ENCODE measurements at regions not wholly inside any gene's neighbourhood (a gene's known extent, or its start where the extent isn't known, plus 50 kb on each side); places are given as distances from the start of the nearest gene placed in this dataset.

DNA sequence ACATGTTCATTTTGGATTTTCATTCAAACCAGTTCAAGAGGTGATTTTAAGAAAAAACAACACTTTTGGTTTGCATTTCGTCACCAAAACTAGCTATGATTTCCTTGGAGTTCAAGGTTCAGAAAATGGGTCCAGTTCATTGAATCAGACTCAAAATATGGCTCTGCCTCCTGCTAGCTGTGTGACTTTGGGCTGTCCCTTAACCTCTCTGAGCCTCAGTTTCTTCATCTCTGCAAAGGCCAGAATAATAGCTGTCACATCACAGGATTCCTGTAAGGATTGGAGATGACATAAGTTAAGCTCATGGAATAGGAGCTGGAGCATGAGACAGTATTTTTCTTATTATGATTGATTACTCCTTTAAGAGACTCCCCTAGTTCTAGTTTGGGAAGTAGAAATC, 147.8 kb upstream of the SMIM23 start:
- ATAC-seq (no peak), DNase-seq (no peak)
- intact Hi-C loops (cut with micrococcal nuclease) = no loop called here

DNA sequence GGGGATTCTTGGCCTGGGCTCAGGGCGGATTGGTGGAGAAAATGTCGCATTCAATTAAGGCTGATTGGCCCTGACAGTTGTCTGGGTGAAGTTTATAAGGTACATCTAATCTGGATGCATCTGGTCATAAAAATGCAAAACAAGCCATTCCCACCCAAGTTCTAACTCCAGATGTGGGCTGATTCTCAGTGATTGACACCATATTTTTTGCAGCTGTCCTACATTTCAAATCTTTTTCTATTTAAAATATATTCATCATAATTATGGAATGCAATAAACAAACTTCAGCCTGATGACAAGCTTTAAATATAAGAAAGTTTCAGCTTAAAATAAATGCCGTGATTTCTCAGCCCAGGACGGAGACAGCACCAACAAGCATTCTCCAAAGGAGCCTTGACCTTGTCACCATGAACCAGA, 146.4 kb upstream of the SMIM23 start:
- intact Hi-C loops (cut with micrococcal nuclease) = no loop called here
- DNase-seq = no peak
- ATAC-seq = no peak

GRCh38 chr5:171639966-171640365, 145.7 kb upstream of the SMIM23 start:
- ATAC-seq (no peak), DNase-seq (no peak)
- intact Hi-C loops (cut with micrococcal nuclease) = no loop called here

DNA sequence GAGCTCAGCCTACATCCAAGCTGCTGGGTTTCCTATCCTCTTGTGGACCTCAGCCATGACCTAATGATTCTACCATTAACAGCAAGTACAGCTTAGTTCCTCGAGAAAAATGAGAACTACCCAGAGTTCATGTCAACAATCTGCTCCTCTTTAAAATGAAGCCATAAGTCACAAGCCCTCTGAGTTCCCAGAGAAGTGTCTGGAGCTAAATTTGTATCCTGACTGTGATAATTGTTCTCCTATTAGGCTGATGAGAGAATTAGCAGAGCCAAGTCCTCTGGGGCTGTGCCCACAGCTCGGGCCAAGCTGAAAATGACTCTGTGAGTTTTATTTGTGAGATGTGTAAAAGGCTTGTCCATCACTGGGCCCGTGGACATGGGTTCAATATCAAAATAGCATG, 145.1 kb upstream of the SMIM23 start:
- DNase-seq (peak; percentile 77), ATAC-seq (peak; percentile 91)
- intact Hi-C loops (cut with micrococcal nuclease) = no loop called here

DNA sequence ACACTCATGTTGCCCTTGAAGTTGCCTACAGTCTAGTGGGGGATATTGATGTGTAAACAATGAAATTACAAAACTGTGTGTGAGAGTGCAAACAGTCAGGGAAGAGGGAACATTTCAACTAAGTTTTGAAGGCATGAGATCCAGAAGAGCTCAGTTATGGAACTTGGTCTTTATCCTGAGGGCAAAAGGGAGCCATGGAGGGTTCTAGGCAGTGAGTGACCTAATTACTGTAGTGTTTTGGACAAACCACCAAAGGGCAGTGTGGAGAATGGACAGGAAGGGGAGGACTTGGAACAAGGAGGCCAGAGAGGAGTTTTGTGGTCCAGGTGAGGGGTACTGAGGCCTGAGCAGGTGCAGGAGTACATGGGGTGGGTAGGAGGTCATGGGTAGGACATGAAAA, 143.7 kb upstream of the SMIM23 start:
- intact Hi-C loops (cut with micrococcal nuclease) = no loop called here
- DNase-seq (no peak), ATAC-seq (no peak)

GRCh38 chr5:171642894-171643293, 142.7 kb upstream of the SMIM23 start:
- intact Hi-C loops (cut with micrococcal nuclease) = no loop called here
- ATAC-seq (no peak), DNase-seq (no peak)

DNA sequence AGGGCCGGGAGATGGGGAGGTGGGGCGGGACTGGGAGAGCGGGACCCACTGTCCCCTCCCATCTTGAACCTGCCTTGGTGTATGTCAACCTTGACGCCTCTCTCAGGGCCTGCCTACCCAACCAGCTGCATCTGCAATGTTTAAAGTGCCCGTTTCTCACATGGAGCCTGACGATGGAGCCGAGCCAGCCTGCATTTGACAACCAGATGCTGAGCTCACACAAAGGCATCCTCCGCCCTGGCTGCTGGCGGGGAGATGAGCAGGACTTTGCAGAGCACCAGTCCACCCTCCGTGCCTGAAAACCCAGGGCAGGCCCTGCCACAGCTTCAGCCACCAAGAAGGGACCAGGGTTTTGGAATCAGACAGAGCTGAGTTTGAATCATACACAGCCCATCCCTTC, 141.1 kb upstream of the SMIM23 start:
- no peak for ATAC-seq
- intact Hi-C loops (cut with micrococcal nuclease) = no loop called here
- DNase-seq = peak; percentile 47

GRCh38 chr5:171646102-171647042, 139.2 kb upstream of the SMIM23 start:
- ATAC-seq (no peak), DNase-seq (no peak)
- intact Hi-C loops (cut with micrococcal nuclease) = no loop called here

- ATAC-seq (peak; percentile 79), DNase-seq (no peak)
- intact Hi-C loops (cut with micrococcal nuclease) = no loop called here
These were observed 138.3 kb upstream of the SMIM23 start for GRCh38 chr5:171647043-171647903.

- intact Hi-C loops (cut with micrococcal nuclease) = no loop called here
These were observed 137.7 kb upstream of the SMIM23 start for GRCh38 chr5:171647904-171648260.

GRCh38 chr5:171648279-171649074, 137.1 kb upstream of the SMIM23 start:
- DNase-seq = no peak
- intact Hi-C loops (cut with micrococcal nuclease) = no loop called here
- ATAC-seq = no peak

More at GRCh38 chr5:171647904-171648260, 137.7 kb upstream of the SMIM23 start:
- ATAC-seq (no peak), DNase-seq (no peak)

DNA sequence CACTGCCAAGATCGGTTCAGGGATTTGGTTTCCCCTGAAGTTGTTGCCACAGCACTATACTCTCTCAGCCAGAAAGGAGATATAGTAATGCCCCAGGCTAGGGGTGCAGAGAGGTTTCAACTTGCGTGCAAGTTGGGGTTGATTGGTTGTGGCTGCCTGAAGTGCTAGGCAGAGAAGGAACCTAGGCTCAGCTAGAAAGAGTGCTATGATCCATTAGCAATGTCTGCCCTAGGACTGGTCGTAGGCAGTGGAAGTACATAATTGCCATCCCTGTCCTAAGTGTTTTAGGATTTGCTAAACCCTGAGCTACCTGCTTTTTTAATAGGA, 136.6 kb upstream of the SMIM23 start:
- no peak for ATAC-seq
- DNase-seq = no peak
- intact Hi-C loops (cut with micrococcal nuclease) = no loop called here

- ATAC-seq = no peak
- DNase-seq = no peak
- intact Hi-C loops (cut with micrococcal nuclease) = no loop called here
These were observed 135.0 kb upstream of the SMIM23 start for GRCh38 chr5:171650597-171650996.

GRCh38 chr5:171651102-171651501, 134.5 kb upstream of the SMIM23 start:
- DNase-seq (no peak), ATAC-seq (no peak)
- intact Hi-C loops (cut with micrococcal nuclease) = no loop called here

DNA sequence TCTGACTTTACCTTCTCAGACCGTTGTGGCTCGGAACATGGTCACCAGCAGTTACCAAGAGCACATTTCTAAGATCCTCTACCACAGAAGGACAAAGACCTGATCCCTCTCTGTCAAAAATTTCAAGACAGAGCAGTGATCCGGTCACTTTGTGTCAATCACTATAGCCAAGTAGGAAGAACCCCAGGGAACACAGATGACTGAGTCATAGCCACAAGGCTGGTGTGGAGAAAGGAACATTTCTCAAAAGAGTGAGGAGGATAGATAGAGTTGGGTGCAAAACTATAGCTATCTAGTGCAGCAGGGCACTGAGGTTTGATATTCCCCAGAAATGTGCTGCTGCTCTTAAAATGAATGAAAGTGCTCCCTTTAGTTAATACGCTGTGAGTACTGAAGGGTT, 130.7 kb upstream of the SMIM23 start:
- intact Hi-C loops (cut with micrococcal nuclease) = no loop called here
- ATAC-seq (no peak), DNase-seq (no peak)

- ATAC-seq (no peak), DNase-seq (no peak)
- intact Hi-C loops (cut with micrococcal nuclease) = no loop called here
These were observed 128.1 kb upstream of the SMIM23 start for GRCh38 chr5:171657473-171657872.

GRCh38 chr5:171659896-171660295, 125.7 kb upstream of the SMIM23 start:
- intact Hi-C loops (cut with micrococcal nuclease) = no loop called here
- DNase-seq (no peak), ATAC-seq (peak; percentile 34)

DNA sequence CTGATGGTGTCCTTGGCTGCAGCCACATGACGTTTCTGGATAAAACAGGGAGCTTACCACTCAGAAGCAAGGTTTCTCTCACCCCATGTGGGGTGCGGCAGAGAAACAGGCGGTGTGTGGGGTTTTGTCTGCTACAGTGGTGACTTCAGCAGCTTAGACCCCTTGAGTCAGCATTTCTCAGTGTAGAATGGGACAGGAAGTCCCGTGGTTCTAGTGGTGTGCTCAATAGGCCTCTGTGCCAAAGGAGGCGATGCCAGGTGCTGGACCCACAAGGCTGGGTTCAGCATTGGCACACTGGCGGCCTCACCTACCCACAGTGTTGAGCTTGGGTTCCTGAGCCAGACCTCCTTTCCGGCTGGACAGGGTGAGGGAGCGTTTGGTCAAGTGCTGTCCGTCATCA, 125.2 kb upstream of the SMIM23 start:
- no peak for DNase-seq

GRCh38 chr5:171661143-171661542, 124.5 kb upstream of the SMIM23 start:
- peak; percentile 59 for ATAC-seq
- intact Hi-C loops (cut with micrococcal nuclease) = no loop called here
- no peak for DNase-seq

More for the DNA sequence above, 125.2 kb upstream of the SMIM23 start:
- intact Hi-C loops (cut with micrococcal nuclease) = no loop called here
- ATAC-seq = peak; percentile 64
